GM12878 (cell line): ENCODE measurements at regions not wholly inside any gene's neighbourhood (a gene's known extent, or its start where the extent isn't known, plus 50 kb on each side); places are given as distances from the start of the nearest gene placed in this dataset.

Experiments
- ATAC-seq: fragments of 200-7000 bp; cut with Tn5 transposase; 3 replicates; pipeline ENCODE4 v1.9.1; 2020; ENCODE audit warnings: mild to moderate bottlenecking, moderate library complexity
- BruUV-seq: library from RNA; stranded (reverse); fragments of 400-500 nt; replicated peaks from 2 replicates; lab custom pipeline; 2021; lab: Mats Ljungman, UMichigan
- CTCF ChIA-PET: fragments of 300-600 bp; sonication (Branson Sonifier 250); formaldehyde crosslinking; extraction: SDS; loops from one replicate; lab custom pipeline; 2021; ENCODE audit warnings: inconsistent platforms; lab: Yijun Ruan, JAX
- POLR2A ChIA-PET: fragments of 350-600 bp; formaldehyde crosslinking; extraction: SDS; loops from one replicate; lab custom pipeline; 2021; ENCODE audit warnings: inconsistent platforms; lab: Charles Lee
- RAD21 ChIA-PET: fragments of 300-600 bp; sonication (Branson Sonifier 250); formaldehyde crosslinking; loops from one replicate; lab custom pipeline; 2023; ENCODE audit warnings: antibody characterized with exemption; ENCODE audit not compliant: unreplicated experiment; lab: Charles Lee
- SMC1A ChIA-PET: fragments of 300-600 bp; sonication (Branson Sonifier 250); formaldehyde crosslinking; loops from one replicate; lab custom pipeline; 2023; ENCODE audit not compliant: unreplicated experiment, uncharacterized antibody; lab: Charles Lee
- DNase-seq: peaks from one replicate; pipeline ENCODE4 v3.0.0-alpha.2; 2011; ENCODE audit warnings: low read depth, low spot score
- FAIRE-seq: peaks from 3 replicates; lab custom pipeline; 2011; peaks lifted over from hg19 to GRCh38; lab: Jason Lieb, UNC
- H2AFZ ChIP-seq: 2 replicates; pipeline ENCODE4 v1.6.0; 2011; ENCODE audit warnings: low read depth, low read length, control low read depth; ENCODE audit not compliant: control insufficient read depth
- H3K27ac ChIP-seq: 2 replicates; pipeline ENCODE4 v1.5.1; 2011; ENCODE audit warnings: control low read depth; ENCODE audit not compliant: control insufficient read depth, insufficient read depth
- H3K27me3 ChIP-seq, 2 experiments: replicated peaks in 1 of 2; 2 replicates each; pipeline versions ENCODE4 v1.6.0 to v1.6.1; 2011; ENCODE audit warnings: low read length in 1 of 2; ENCODE audit not compliant: control insufficient read depth in 2 of 2, insufficient read depth in 2 of 2
- H3K36me3 ChIP-seq, 2 experiments: 2 replicates each; pipeline ENCODE4 v1.5.1; 2011; ENCODE audit warnings: low read length in 1 of 2; ENCODE audit not compliant: control insufficient read depth in 2 of 2, insufficient read depth in 2 of 2
- H3K4me1 ChIP-seq: 2 replicates; pipeline ENCODE4 v1.6.1; 2011; ENCODE audit warnings: mild to moderate bottlenecking, low read length, moderate library complexity, mixed read lengths; ENCODE audit not compliant: control insufficient read depth, insufficient read depth
- H3K4me2 ChIP-seq: 2 replicates; pipeline ENCODE4 v1.6.0; 2011; ENCODE audit warnings: control low read depth; ENCODE audit not compliant: control insufficient read depth, insufficient read depth
- H3K4me3 ChIP-seq: fragments of 200-600 bp; sonication (generic); 2 replicates; pipeline ENCODE4 v1.5.1; 2016
- H3K79me2 ChIP-seq: 2 replicates; pipeline ENCODE4 v1.6.0; 2011; ENCODE audit warnings: low read length; ENCODE audit not compliant: control insufficient read depth, insufficient read depth
- H3K9ac ChIP-seq: 2 replicates; pipeline ENCODE4 v1.8.0; 2011; ENCODE audit warnings: low read length, control low read depth, mixed read lengths; ENCODE audit not compliant: control insufficient read depth, insufficient read depth
- H3K9me3 ChIP-seq: replicated peaks from 3 replicates; pipeline ENCODE4 v1.5.1; 2011; ENCODE audit warnings: mild to moderate bottlenecking, low read length; ENCODE audit not compliant: control insufficient read depth, insufficient read depth
- H4K20me1 ChIP-seq: 2 replicates; pipeline ENCODE4 v1.6.0; 2011; ENCODE audit not compliant: control insufficient read depth, insufficient read depth
- ATF3 ChIP-seq: IDR thresholded peaks from 2 replicates; pipeline ENCODE4 v1.6.1; 2011; ENCODE audit warnings: low read depth, mild to moderate bottlenecking, low read length, moderate library complexity, borderline replicate concordance; ENCODE audit errors: extremely low read depth
- CHD2 ChIP-seq: IDR thresholded peaks from 2 replicates; pipeline ENCODE4 v1.6.1; 2011; ENCODE audit warnings: low read depth, low read length, improper control_type of control experiment, borderline replicate concordance
- CREM ChIP-seq: IDR thresholded peaks from 2 replicates; pipeline ENCODE4 v1.6.1; 2014; ENCODE audit warnings: antibody characterized with exemption, low read depth
- GATAD2B ChIP-seq: fragments of 450-650 bp; conservative IDR thresholded peaks from 2 replicates; pipeline ENCODE4 v1.6.1; 2017; ENCODE audit warnings: low read depth, mild to moderate bottlenecking, moderate library complexity
- IKZF1 ChIP-seq: fragments of 450-650 bp; conservative IDR thresholded peaks from 2 replicates; pipeline ENCODE4 v1.6.1; 2017; ENCODE audit warnings: antibody characterized with exemption, mild to moderate bottlenecking
- MTA2 ChIP-seq: fragments of 450-650 bp; IDR thresholded peaks from 2 replicates; pipeline ENCODE4 v1.6.1; 2016; ENCODE audit warnings: low read depth, mild to moderate bottlenecking, moderate library complexity
- PML ChIP-seq: IDR thresholded peaks from 2 replicates; pipeline ENCODE4 v1.6.1; 2012; ENCODE audit warnings: low read length, inconsistent platforms
- RBBP5 ChIP-seq: fragments of 200-600 bp; sonication (generic); conservative IDR thresholded peaks from 2 replicates; pipeline ENCODE4 v1.6.1; 2016
- SMAD1 ChIP-seq: fragments of 450-650 bp; IDR thresholded peaks from 2 replicates; pipeline ENCODE4 v1.6.1; 2018; ENCODE audit warnings: mild to moderate bottlenecking, low read depth; ENCODE audit not compliant: partially characterized antibody
- SRF ChIP-seq, 2 experiments: IDR thresholded peaks; 2 replicates each; pipeline ENCODE4 v1.6.1; 2011; ENCODE audit warnings: low read depth in 2 of 2, low read length in 2 of 2, mild to moderate bottlenecking in 1 of 2, moderate library complexity in 1 of 2
- ZNF274 ChIP-seq: IDR thresholded peaks from one replicate; pipeline ENCODE4 v1.8.0; 2011; ENCODE audit not compliant: insufficient read length, insufficient read depth
- WGBS: methylation state at CpG from one replicate; pipeline ENCODE4 v1.1.6; 2016; ENCODE audit warnings: low lambda C conversion rate; ENCODE audit not compliant: insufficient replicate concordance, insufficient coverage; ENCODE audit errors: missing lambda C conversion rate; 5-methylcytosine and 5-hydroxymethylcytosine counted together
- in situ Hi-C: fragments of 300-500 bp; cut with MboI; formaldehyde crosslinking; loops from 9 replicates; pipeline ENCODE4 v1.14.3; 2018; ENCODE audit warnings: mixed read lengths
- intact Hi-C: fragments of 100-400 bp; cut with micrococcal nuclease; formaldehyde crosslinking; loops from one replicate; pipeline ENCODE4 v1.14.2; 2022; ENCODE audit not compliant: unreplicated experiment

- no peak overlapping the region for H3K4me2 ChIP-seq
- ChIA-PET RAD21 (no interaction called here), SMC1A (interaction anchor here (1.0 kb wide), 1 partner anchor 26 kb away, joined by 3 read pairs; no protein-coding TSS in a partner anchor), CTCF (interaction anchor here (1.0 kb wide), 1 partner anchor 17 kb away, joined by 3 read pairs; no protein-coding TSS in a partner anchor), POLR2A (no interaction called here)
- H4K20me1 ChIP-seq = no peaks in the 10 kb centered on the region
- WGBS = 33% methylated on average over 3 of the region's 3 CpGs
- in situ Hi-C loops (no loop called here), intact Hi-C loops (no loop called here)
- no peaks in the 10 kb centered on the region for H3K9me3 ChIP-seq
- H3K27ac ChIP-seq = no peak overlapping the region
- FAIRE-seq = no peak
- no peaks in the 10 kb centered on the region for H3K36me3 ChIP-seq
- H3K27me3 ChIP-seq = no peaks in the 10 kb centered on the region
- no peak for ATAC-seq
- DNase-seq = no peak
- H2AFZ ChIP-seq = no peak overlapping the region
- H3K79me2 ChIP-seq = no peaks in the 10 kb centered on the region
- no peak overlapping the region for H3K9ac ChIP-seq
- H3K4me3 ChIP-seq = no peak overlapping the region
- no peaks in the 10 kb centered on the region for H3K4me1 ChIP-seq
- no TSS peak for BruUV-seq
- TF ChIP-seq ATF3 = no peak
- no peak for TF ChIP-seq RBBP5
- TF ChIP-seq CREM = no peak
- no peak for TF ChIP-seq GATAD2B
- no peak for TF ChIP-seq SRF (IDR thresholded peaks at IDR 0.05; ENCODE audit: low read depth in 2 of 2, low read length in 2 of 2)
- TF ChIP-seq CHD2 = no peak
- no peak for TF ChIP-seq PML
- no peak for TF ChIP-seq SMAD1
- TF ChIP-seq IKZF1 = no peak
- no peak for TF ChIP-seq MTA2
- no peak for TF ChIP-seq ZNF274
Observed at GRCh38 chr7:85449478-85449877, 262.6 kb upstream of the SEMA3D start.
